GM12872 (cell line): ENCODE measurements at regions not wholly inside any gene's neighbourhood (a gene's known extent, or its start where the extent isn't known, plus 50 kb on each side); places are given as distances from the start of the nearest gene placed in this dataset.

ENCODE experiments used
- TF ChIP-seq, protein P1 (sequence below): IDR thresholded peaks from 3 replicates; pipeline ENCODE4 v1.5.1; 2011; ENCODE audit warnings: low read depth, mild to moderate bottlenecking, low read length, moderate library complexity; ENCODE audit not compliant: insufficient read depth

DNA sequence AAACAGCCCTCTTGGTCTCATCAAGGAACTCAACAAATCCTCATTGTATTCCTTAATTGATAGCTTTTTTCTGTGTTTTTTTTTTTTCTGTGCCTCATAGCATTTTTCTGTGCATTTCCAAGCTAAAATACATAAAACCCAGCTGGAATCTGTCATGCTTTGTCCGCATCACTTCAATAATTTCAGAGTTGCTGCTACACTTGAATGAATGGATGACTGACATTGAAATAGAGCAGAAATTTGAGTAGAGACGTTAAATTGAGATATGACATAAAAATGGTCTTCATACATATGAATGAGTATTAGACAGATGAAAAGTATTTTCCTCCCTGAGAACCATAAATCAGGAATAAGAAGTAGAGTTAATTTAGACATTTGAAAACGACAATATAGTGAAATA, 593.2 kb downstream of the TMA16 start:
- TF ChIP-seq, protein P1, sequence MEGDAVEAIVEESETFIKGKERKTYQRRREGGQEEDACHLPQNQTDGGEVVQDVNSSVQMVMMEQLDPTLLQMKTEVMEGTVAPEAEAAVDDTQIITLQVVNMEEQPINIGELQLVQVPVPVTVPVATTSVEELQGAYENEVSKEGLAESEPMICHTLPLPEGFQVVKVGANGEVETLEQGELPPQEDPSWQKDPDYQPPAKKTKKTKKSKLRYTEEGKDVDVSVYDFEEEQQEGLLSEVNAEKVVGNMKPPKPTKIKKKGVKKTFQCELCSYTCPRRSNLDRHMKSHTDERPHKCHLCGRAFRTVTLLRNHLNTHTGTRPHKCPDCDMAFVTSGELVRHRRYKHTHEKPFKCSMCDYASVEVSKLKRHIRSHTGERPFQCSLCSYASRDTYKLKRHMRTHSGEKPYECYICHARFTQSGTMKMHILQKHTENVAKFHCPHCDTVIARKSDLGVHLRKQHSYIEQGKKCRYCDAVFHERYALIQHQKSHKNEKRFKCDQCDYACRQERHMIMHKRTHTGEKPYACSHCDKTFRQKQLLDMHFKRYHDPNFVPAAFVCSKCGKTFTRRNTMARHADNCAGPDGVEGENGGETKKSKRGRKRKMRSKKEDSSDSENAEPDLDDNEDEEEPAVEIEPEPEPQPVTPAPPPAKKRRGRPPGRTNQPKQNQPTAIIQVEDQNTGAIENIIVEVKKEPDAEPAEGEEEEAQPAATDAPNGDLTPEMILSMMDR, result no peak

DNA sequence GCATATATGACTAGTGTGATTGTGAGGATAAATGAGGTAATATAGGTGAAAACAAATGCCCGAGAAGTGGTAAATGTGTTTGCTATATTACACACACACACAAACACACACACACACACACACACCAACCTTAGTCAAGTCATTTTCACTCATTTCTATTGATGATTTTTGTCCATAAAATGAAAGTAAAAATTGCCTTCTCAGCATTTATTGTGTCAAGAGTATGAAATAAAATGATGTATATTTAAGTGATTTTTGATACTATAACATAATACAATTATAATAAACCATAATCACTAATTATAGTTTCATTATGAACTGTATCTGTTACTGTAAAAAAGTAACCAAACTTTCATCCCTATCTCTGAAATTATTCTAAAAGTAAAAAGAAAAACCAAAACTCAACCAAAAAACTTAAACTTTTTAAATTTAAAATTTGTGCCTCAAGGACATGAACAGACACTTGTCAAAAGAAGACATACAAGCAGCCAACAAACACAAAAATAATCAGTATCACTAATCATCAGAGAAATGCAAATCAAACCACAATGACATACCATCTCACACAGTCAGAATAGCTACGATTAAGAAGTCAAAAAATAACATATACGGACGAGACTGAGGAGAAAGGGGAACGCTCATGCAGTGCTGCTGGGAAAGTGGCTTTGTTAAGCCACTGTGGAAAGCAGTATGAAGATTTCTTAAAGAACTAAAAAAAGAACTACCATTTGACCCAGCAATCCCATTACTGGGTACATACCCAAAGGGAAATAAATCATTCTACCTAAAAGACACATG, 601.0 kb downstream of the TMA16 start:
- TF ChIP-seq, protein P1, result no peak

DNA sequence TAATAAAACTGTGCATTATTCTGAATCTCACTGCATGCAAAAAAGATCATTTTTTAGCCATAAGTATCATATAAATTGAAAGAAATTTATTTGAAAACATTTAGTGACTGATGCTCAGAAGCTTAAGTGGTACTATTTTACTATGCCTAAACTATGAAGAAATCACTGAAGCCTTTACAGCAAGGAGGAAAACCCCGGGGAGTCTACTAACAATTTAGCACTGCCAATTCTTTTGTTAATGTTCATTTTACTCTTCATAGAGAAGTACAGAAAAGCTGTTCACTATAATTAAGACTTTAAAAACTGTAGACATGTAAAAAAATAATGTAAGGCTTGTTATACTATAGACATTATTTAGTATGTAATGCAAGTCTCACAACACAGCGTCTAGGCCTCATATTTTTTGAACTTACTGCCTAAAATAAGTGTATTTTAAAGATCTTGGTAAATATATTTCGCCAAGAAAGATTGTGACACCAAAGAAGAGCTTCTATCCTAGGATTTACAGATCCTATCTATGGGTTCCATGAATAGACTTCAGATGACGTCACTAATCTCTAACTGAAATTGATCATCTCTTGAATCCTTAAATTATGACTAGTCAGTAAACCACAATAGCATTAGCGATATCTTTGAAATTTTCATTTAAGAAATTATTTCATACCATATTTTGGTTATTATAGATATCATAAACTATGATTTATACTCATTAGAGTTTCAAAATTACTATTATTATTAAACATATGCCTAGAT, 602.5 kb downstream of the TMA16 start:
- TF ChIP-seq, protein P1, result no peak

DNA sequence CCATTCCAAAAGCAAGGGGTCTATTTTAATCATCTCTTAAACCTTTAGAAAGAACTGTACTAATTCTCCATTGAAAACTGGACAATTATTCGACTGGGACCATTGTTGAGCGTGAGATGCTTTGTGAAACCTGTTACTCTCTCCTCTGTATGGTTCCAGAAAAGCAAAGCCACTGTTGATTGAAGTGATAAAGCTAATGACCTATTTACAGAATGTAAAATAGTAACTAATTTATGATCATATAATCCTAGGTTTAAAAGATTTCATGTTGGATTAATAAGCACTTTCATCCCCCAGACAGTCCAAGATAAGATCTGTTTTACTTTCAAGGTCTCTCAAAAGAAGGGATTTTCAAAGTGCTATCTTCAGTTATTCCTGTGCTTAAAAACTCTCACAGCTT, 614.5 kb downstream of the TMA16 start:
- TF ChIP-seq, protein P1, result no peak

DNA sequence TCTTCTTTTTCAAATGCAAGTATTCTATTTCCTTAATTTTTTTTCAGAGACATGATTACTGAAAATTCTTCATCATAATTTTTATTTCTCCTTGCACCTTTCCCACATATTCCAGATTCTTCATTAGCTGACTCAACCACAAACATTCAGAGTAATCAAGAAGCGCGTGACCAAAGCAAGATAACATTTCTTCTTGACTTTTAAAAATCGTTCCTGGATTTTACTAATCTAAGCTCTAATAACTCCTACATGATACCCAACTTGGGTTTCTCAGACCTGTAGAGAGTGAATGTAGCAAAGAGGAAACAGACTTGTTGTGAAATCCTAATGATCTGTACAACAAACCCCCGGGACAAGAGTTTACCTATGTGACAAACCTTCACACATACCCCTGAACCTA, 615.0 kb downstream of the TMA16 start:
- TF ChIP-seq, protein P1, result no peak

DNA sequence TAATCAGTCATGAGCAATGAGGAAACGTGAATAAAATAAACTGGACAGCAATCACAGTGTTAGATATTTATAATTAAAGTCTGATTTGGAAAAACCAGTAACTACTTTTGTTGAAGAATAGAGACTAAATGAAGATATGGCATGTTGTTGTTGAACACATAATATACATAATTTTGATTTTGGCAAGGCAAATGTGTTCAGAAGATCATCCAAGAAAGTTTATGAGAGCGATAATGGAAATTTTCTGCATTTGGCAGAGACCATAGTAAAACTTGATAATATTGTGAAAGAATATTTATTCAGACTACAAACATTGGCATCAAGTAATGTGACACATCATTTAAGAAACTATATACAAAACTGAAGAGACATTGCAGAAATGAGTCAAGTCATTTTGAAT, 620.7 kb downstream of the TMA16 start:
- TF ChIP-seq, protein P1, result no peak

DNA sequence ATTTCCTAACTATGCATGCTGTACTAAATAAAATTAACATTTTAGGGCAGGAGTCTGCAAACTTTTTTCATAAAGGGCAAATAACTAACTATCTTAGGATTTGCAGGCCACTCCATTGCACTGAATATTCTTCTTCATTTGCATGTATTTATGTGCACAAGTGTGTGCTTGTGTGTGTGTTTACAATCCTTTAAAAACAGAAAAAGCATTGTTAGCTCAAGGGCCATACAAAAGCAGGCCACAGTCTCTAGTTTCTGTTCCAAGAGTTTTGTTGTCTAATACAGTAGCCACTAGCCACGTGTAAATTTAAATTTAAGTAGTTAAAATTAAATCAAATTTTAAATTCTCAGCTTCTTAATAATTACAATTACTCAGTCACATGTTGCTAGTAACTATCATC, 621.8 kb downstream of the TMA16 start:
- TF ChIP-seq, protein P1, result no peak
